ENCODE measurements at regions not wholly inside any gene's neighbourhood (a gene's known extent, or its start where the extent isn't known, plus 50 kb on each side); places are given as distances from the start of the nearest gene placed in this dataset.
A peak's percentile ranks its signal among the peaks of the same experiment; 100 is the strongest.
"Not testable (repeated sequence)": the region's sequence is repeated elsewhere in the genome, so short reads cannot be mapped to it uniquely, and the experiment has no call there.

DNA sequence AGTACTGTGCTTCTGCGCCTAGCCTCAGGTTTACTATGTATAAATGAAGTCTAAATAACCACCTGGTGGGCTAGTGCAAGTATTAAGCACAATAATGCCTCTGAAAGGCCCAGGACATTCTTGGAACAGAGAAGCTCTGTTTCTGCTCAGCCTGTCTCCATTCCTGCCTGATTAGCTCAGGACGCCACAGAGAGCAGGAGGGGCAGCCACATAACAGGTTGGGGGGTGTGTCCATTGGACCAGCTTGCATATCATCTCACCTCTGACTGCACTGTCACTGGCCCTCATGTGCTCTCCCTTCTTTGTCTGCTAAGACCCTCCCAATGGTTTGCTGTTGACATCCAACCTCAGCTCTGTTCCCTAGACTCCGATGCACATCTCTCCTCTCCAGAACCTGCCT is 52.8 kb upstream of the IKZF1 start:
- DNase-seq, result no peak

DNA sequence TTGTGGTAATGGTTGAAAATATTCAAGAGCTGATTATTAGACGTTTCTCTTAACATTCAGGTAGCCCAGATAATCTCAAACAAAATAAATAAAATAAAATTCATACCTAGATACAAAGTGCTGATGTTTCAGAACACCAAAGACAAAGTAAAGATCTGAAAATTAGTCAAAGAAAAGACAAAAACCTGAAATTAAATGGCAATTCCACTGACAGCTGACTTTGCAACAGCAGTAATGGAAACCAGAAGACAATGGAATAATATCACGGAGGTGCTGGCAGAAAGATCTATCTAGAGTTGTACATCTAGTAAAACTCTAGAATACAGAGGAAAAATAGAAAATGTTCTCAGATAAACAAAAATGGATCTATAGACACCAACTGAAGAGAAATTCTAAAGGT is 58.0 kb upstream of the IKZF1 start:
- no peak for DNase-seq

DNA sequence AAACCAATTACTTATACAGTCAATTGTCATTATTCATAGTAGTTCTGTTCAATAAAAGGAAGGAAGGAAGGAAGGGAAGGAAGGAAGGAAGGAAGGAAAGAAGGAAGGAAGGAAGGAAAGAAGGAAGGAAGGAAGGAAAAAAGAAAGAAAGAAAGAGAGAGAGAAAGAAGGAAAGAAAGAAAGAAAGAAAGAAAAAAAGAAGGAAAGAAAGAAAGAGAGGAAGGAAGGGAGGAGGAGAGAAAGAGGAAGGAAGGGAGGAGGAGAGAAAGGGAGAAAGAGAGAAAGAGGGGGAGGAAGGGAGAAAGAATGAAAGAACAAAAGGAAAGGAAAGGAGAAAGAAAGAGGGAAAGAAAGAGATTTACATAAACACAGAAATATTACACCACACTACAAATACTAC is 62.4 kb upstream of the IKZF1 start:
- not testable (repeated sequence) for DNase-seq

- not testable (repeated sequence) for DNase-seq
Measured at GRCh38 chr7:50240699-50241098, 63.8 kb upstream of the IKZF1 start.

DNA sequence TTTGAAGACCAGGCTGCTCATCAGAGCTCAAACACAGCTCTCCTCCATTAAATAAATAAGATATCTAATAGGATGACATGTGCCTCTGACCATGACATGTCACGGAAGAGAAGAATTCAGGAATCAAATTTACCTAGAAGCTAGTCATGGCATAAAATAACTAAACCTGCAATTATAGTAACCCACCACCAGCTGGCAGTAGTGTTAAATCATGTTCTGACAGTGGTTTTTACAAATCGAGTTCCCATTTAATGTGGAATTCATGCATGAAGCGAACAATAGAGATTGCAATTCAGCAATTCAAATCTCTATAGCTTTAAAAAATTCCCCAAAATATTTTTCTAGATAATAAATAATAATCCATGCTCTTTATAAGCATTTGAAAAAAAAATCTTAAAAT is 74.6 kb upstream of the IKZF1 start:
- no peak for DNase-seq

DNA sequence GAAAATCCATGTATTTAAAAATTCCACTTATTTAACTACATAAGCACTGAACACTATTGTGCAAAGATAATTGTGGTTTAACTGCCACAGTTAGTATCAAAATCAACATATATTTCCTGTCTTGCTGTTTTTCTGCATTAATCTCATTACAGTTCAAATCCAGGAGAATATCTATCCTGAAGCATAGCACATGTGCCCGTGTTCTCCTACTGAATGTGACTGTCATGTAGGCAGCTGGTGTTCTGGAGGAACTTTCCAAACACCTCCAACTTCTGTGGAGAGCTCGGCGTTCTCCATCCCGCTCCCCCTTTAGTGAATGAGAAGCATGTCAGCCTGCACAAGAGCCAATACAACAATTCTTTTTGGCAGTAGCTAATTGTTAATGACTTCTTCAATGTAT is 76.4 kb upstream of the IKZF1 start:
- no peak for DNase-seq

- no peak for DNase-seq
Measured at GRCh38 chr7:50227726-50228125, 76.8 kb upstream of the IKZF1 start.

GRCh38 chr7:50226669-50227068 is 77.8 kb upstream of the IKZF1 start:
- DNase-seq, result peak; percentile 73

DNA sequence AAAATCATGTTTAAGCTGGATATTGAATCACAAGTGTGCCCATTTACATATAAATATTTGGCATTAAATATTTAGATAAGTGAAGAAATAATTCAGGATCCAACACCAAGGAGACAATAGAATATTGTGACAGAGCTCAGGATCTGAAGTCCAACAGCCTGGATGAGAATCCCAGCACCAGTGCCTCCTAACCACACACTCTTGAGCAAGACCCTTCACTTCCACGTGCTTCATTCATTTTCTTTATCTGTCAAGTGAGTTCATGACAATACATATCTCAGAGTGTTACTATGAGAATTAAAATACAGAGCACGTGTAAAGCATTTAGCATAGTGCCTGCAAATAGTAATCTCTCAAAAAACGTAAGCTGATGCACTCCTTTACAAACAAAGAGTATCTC is 78.4 kb upstream of the IKZF1 start:
- no peak for DNase-seq

GRCh38 chr7:50221433-50221832 is 83.1 kb upstream of the IKZF1 start:
- no peak for DNase-seq

DNA sequence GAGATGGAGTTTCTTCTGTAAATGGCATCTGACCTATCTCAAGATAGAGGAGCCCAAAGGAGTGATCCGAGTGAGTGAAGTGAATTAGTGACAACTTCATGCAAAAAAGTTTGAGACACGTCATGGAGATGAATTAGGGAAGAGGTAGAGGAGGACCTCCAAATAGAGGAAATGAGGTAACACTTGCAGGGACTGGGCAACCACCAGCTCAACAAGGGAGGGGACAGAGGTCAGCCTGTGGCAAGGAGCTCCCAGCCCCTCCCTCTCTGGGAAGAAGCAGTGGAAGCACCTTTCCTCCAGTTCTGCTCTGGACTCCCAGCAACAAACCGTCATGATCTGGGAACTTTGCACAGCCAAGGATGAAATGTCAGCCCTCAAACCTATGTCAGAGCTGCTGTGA is 83.5 kb upstream of the IKZF1 start:
- no peak for DNase-seq

GRCh38 chr7:50220273-50220672 is 84.2 kb upstream of the IKZF1 start:
- no peak for DNase-seq

DNA sequence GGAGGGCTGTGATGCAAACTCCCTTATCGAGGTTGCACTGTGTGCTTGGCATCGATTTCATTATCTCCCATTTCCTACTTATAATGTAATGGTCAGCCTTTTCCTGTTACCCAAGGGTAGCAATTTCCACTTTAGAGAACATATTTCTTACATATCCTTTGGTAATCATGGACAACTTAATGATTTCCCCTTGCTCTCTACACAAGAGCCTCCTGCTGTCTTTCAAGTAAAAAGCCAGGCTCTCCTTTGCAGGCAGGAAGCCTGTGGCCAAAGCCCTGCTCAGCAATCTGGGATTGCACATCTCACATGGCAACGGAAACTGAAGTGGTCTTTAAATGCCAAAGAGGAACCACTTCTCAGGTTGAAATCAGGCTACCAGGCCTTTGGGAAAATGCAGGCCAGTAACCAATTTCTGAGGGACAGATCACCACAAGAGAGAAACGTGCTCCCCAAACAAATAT is 86.7 kb upstream of the IKZF1 start:
- no peak for DNase-seq

DNA sequence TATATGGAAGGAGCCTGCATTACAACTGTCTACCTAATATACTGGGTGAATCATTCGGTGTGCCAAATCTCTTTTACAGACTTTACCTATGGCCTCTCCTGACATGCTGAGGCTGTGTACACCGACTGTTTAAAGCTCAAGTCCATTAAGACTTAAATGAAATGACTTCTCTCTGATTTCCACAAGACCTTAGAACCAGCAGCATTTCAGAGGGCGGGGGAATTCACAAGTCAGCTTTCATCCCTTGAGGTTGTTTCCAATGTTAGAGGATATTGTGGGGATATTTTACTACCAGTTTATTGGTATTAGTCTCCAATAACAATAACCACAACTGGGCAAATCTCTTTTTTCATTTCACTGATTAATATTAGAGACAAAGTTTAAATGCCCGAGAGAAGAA is 87.1 kb upstream of the IKZF1 start:
- DNase-seq, result no peak

DNA sequence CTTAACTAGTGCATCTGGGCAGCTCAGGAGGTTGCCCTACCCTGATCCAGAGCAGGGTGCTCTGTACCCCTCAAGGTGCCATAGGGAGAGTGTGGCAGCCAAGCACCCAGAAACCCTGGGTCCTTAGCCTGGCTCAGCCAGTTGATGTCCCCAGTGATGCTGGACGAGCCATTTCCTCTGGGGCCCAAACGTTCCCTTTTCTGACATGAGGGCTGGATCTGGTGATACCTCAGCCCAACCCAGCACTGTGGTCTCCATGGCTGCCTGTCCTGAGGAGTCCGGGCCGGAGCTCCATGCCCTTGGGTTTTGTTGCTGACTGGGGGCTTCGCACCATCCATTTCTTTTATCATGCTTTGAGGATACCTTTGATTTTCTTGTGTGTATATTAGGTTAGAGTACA is 87.9 kb upstream of the IKZF1 start:
- peak; percentile 59 for DNase-seq

GRCh38 chr7:50214771-50215170 is 89.7 kb upstream of the IKZF1 start:
- no peak for DNase-seq

GRCh38 chr7:50214126-50214670 is 90.3 kb upstream of the IKZF1 start:
- no peak for DNase-seq

- no peak for DNase-seq
Measured at GRCh38 chr7:50213622-50214017, 90.9 kb upstream of the IKZF1 start.

DNA sequence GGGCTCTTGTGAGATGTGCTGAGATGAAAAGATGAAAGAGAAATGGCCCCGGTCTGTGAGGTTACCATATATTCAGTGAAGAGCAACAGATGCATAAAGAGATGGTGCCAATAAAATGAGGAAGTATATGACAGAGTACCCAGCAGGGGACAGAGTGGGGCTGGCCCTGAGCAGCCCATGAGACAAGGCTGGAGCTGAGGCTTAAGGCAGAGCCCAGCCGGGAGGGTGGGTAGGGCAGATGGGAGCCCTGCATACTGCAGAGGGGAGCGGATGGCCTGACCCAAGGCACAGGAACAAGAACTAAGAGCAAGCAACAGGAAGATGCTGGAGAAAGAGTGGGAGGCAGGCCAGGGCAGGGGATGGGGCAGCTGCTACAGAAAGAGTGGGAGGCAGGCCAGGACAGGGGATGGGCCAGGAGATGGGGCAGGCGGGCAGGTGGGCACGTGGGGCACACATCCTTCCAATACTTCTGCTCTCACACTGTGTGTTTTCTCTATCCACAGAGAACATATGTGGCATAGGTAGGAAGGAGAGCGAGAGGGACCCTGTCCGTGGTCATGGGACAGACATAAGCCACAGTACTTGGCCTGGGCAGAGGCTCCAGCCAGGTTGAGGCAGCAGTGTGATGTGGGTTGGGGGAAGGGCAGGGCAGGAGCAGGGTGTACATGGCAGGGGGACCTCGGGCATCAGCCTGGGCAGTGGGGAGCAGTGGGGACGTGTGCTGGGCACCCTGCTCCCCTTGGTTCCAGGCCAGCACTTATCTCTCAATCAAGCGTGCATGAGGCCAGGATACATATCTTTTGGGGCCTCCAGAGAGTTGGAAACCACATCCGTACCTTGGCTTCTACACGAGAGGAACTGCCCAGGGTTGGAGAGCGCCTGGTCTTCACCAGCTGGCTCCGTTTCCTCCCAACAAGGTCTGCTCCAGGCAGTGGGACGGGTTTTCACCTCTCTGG is 91.6 kb upstream of the IKZF1 start:
- peak; percentile 62 for DNase-seq

DNA sequence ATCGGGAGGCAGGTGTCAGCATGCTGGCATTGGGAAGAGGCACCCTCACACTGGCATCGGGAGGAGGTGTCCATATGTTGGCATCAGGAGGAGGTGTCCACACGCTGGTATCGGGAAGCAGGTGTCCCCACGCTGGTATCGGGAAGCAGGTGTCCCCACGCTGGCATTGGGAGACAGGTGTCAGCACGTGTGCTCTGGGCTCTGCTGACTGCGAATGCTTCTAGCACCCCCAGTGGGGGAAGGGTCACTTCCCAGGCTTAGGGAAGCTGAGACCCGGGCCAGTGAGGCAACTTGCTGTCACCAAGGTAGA is 92.5 kb upstream of the IKZF1 start:
- DNase-seq, result no peak

DNA sequence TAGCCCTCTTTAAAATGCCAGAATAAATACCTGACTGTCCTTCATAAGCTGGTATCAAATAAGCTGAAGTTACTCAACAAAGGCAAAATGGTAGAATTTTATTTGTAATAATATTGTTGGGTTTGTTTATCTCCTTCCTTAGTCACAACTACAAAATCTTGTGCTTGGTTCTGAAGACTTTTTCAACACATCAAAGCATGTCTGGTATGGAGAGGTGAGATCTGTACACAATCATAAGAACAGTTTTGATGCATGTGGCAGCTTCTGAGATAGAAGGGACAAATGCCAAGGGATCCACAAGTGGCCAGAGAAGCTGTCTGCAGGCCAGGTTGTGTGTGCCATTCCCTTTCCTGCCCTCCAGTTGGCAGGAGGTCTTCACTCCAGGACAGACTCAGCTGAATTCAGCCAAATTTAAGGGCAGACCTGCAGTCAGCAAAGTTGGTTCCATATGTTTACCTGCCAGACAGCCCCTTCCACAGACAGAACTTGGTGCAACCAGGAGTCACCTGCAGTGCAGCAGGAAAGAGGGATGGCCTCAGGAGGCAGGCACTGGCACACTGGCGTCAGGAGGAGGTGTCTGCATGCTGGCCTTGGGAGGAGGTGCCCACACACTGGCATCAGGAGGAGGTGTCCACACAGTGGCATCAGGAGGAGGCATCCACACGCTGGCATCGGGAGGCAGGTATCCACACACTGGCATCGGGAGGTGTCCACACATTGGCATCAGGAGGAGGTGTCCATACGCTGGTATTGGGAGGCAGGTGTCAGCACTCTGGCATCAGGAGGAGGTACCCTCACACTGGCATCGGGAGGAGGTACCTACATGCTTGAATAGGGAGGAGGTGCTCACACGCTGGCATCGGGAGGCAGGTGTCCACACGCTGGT is 93.1 kb upstream of the IKZF1 start:
- no peak for DNase-seq

GRCh38 chr7:50210706-50211115 is 93.8 kb upstream of the IKZF1 start:
- peak; percentile 63 for DNase-seq

- peak; percentile 77 for DNase-seq
Measured at GRCh38 chr7:50209461-50210135, 94.9 kb upstream of the IKZF1 start.

Data from activated effector memory CD4-positive, alpha-beta T cell treated with anti-CD3 and anti-CD28 coated beads, Interleukin-2, amount 50 U/mL, for 16 hours (primary cell).